GM23338 (cell line): ENCODE measurements at regions not wholly inside any gene's neighbourhood (a gene's known extent, or its start where the extent isn't known, plus 50 kb on each side); places are given as distances from the start of the nearest gene placed in this dataset.

Source experiments
- ATAC-seq: fragments of 200-7000 bp; cut with Tn5 transposase; 3 replicates; pipeline ENCODE4 v1.9.1; 2020
- DNase-seq: peaks from one replicate; pipeline ENCODE4 v3.0.0-alpha.2; 2015; ENCODE audit warnings: low spot score
- H2AFZ ChIP-seq: fragments of 200-600 bp; sonication (generic); 2 replicates; pipeline ENCODE4 v1.8.0; 2016; ENCODE audit warnings: antibody characterized with exemption, mild to moderate bottlenecking, moderate library complexity
- H3F3A ChIP-seq: fragments of 200-600 bp; sonication (generic); replicated peaks from 2 replicates; pipeline ENCODE4 v1.8.0; 2017; ENCODE audit warnings: antibody characterized with exemption, mixed run types, low read depth
- H3K27ac ChIP-seq: fragments of 200-600 bp; sonication (generic); 2 replicates; pipeline ENCODE4 v1.6.1; 2016; ENCODE audit warnings: low read depth
- H3K27me3 ChIP-seq: fragments of 200-600 bp; sonication (generic); 2 replicates; pipeline ENCODE4 v1.8.0; 2016; ENCODE audit warnings: mild to moderate bottlenecking, mixed run types, moderate library complexity; ENCODE audit not compliant: insufficient read depth
- H3K36me3 ChIP-seq: fragments of 200-600 bp; sonication (generic); 2 replicates; pipeline ENCODE4 v1.8.0; 2016; ENCODE audit warnings: mild to moderate bottlenecking; ENCODE audit not compliant: insufficient read depth
- H3K4me1 ChIP-seq: fragments of 200-600 bp; sonication (generic); 2 replicates; pipeline ENCODE4 v1.8.0; 2016; ENCODE audit warnings: mild to moderate bottlenecking, moderate library complexity; ENCODE audit not compliant: insufficient read depth
- H3K4me2 ChIP-seq: fragments of 200-600 bp; sonication (generic); 2 replicates; pipeline ENCODE4 v1.7.1; 2017; ENCODE audit warnings: mixed run types
- H3K4me3 ChIP-seq: fragments of 200-600 bp; sonication (generic); 2 replicates; pipeline ENCODE4 v1.6.1; 2016; ENCODE audit warnings: mixed run types
- H3K79me2 ChIP-seq: fragments of 200-600 bp; sonication (generic); replicated peaks from 2 replicates; pipeline ENCODE4 v1.8.0; 2017; ENCODE audit warnings: mild to moderate bottlenecking; ENCODE audit not compliant: insufficient read depth
- H3K9me2 ChIP-seq: fragments of 200-600 bp; sonication (generic); 2 replicates; pipeline ENCODE4 v1.8.0; 2017; ENCODE audit not compliant: insufficient read depth
- H4K20me1 ChIP-seq: fragments of 200-600 bp; sonication (generic); replicated peaks from 2 replicates; pipeline ENCODE4 v1.8.0; 2017; ENCODE audit warnings: mild to moderate bottlenecking; ENCODE audit not compliant: insufficient read depth
- H3K27ac Mint-ChIP-seq: 2 replicates; pipeline ENCODE4 v1.8.0; 2020; ENCODE audit warnings: inconsistent platforms, mild to moderate bottlenecking, moderate library complexity, mixed read lengths
- H3K27me3 Mint-ChIP-seq: 3 replicates; pipeline ENCODE4 v1.8.0; 2022; ENCODE audit warnings: low read depth, mild to moderate bottlenecking, moderate library complexity, mixed read lengths, inconsistent platforms; ENCODE audit not compliant: insufficient read depth, poor library complexity
- H3K36me3 Mint-ChIP-seq: 3 replicates; pipeline ENCODE4 v1.8.0; 2021; ENCODE audit warnings: low read depth, mild to moderate bottlenecking, inconsistent platforms, moderate library complexity, mixed read lengths
- H3K4me1 Mint-ChIP-seq: 3 replicates; pipeline ENCODE4 v1.8.0; 2020; ENCODE audit warnings: mild to moderate bottlenecking, inconsistent platforms, mixed read lengths
- H3K4me3 Mint-ChIP-seq: 3 replicates; pipeline ENCODE4 v1.8.0; 2021; ENCODE audit warnings: moderate library complexity, mild to moderate bottlenecking, inconsistent platforms, mixed read lengths
- H3K9me3 Mint-ChIP-seq: 3 replicates; pipeline ENCODE4 v1.8.0; 2020; ENCODE audit warnings: moderate library complexity, mild to moderate bottlenecking, inconsistent platforms, mixed read lengths
- CREB1 ChIP-seq: fragments of 250-450 bp; sonication (Bioruptor Pico); IDR thresholded peaks from 2 replicates; pipeline ENCODE4 v1.5.0; 2020; ENCODE audit warnings: low read depth, mild to moderate bottlenecking, moderate library complexity
- EZH2 ChIP-seq: fragments of 200-600 bp; sonication (generic); IDR thresholded peaks from one replicate; pipeline ENCODE4 v1.8.0; 2017; ENCODE audit warnings: antibody characterized with exemption, mild to moderate bottlenecking, low read depth; ENCODE audit not compliant: unreplicated experiment
- EZH2phosphoT487 ChIP-seq: fragments of 200-600 bp; sonication (generic); IDR thresholded peaks from one replicate; pipeline ENCODE4 v1.8.1; 2018; ENCODE audit warnings: antibody characterized with exemption; ENCODE audit not compliant: unreplicated experiment
- JUNB ChIP-seq: IDR thresholded peaks from one replicate; pipeline ENCODE4 v1.6.1; 2016; ENCODE audit warnings: antibody characterized with exemption; ENCODE audit not compliant: unreplicated experiment
- NANOG ChIP-seq: IDR thresholded peaks from 2 replicates; pipeline ENCODE4 v1.6.1; 2016; ENCODE audit warnings: antibody characterized with exemption, borderline replicate concordance
- POLR2AphosphoS5 ChIP-seq: IDR thresholded peaks from 2 replicates; pipeline ENCODE4 v1.6.1; 2016; ENCODE audit warnings: antibody characterized with exemption, low read depth
- REST ChIP-seq: IDR thresholded peaks from one replicate; pipeline ENCODE4 v1.6.1; 2018; ENCODE audit warnings: antibody characterized with exemption; ENCODE audit not compliant: unreplicated experiment
- STAT1 ChIP-seq: IDR thresholded peaks from one replicate; pipeline ENCODE4 v1.6.1; 2016; ENCODE audit warnings: antibody characterized with exemption; ENCODE audit not compliant: unreplicated experiment
- ZNF114 ChIP-seq: fragments of 250-450 bp; sonication (Bioruptor Pico); IDR thresholded peaks from 2 replicates; pipeline ENCODE4 v1.5.0; 2020; ENCODE audit warnings: mild to moderate bottlenecking, moderate library complexity
- ZNF331 ChIP-seq: fragments of 250-450 bp; sonication (Bioruptor Pico); IDR thresholded peaks from 2 replicates; pipeline ENCODE4 v1.5.0; 2020; ENCODE audit warnings: low read depth, mild to moderate bottlenecking, moderate library complexity
- ZNF462 ChIP-seq: fragments of 250-450 bp; sonication (Bioruptor Pico); IDR thresholded peaks from 2 replicates; pipeline ENCODE4 v1.5.0; 2020; ENCODE audit warnings: mild to moderate bottlenecking, moderate library complexity
- TF ChIP-seq, protein P1 (sequence below), 2 experiments: fragments of 200-600 bp in 1 of 2; sonication (generic) in 1 of 2; conservative IDR thresholded peaks; 2 replicates each; pipeline versions ENCODE4 v1.5.1 to v1.6.1; 2016 to 2017; ENCODE audit warnings: antibody characterized with exemption in 2 of 2, low read depth in 2 of 2, mild to moderate bottlenecking in 2 of 2, moderate library complexity in 1 of 2
- TF ChIP-seq, protein P2 (sequence below): IDR thresholded peaks from 2 replicates; pipeline ENCODE4 v1.6.1; 2016; ENCODE audit warnings: antibody characterized with exemption

GRCh38 chr12:24550609-24551008, 398.3 kb downstream of the BCAT1 start:
- H3K36me3 ChIP-seq, result no peaks in the 10 kb centered on the region
- Mint-ChIP-seq H3K27me3 (no peaks in the 10 kb centered on the region), H3K4me1 (peaks cover 15% of the 10 kb centered on the region), H3K9me3 (no peaks in the 10 kb centered on the region), H3K4me3 (no peak overlapping the region), H3K36me3 (no peaks in the 10 kb centered on the region), H3K27ac (peak overlapping the region; percentile 2; the same call in 1 of the 2 replicates)
- TF ChIP-seq ZNF114 (CRISPR knock-in tag) (no peak), STAT1 (no peak), ZNF462 (CRISPR knock-in tag) (no peak), ZNF331 (CRISPR knock-in tag) (no peak), CREB1 (CRISPR knock-in tag) (no peak), NANOG (no peak), EZH2phosphoT487 (no peak), REST (no peak), JUNB (no peak), EZH2 (no peak), POLR2AphosphoS5 (no peak)
- TF ChIP-seq, protein P1, sequence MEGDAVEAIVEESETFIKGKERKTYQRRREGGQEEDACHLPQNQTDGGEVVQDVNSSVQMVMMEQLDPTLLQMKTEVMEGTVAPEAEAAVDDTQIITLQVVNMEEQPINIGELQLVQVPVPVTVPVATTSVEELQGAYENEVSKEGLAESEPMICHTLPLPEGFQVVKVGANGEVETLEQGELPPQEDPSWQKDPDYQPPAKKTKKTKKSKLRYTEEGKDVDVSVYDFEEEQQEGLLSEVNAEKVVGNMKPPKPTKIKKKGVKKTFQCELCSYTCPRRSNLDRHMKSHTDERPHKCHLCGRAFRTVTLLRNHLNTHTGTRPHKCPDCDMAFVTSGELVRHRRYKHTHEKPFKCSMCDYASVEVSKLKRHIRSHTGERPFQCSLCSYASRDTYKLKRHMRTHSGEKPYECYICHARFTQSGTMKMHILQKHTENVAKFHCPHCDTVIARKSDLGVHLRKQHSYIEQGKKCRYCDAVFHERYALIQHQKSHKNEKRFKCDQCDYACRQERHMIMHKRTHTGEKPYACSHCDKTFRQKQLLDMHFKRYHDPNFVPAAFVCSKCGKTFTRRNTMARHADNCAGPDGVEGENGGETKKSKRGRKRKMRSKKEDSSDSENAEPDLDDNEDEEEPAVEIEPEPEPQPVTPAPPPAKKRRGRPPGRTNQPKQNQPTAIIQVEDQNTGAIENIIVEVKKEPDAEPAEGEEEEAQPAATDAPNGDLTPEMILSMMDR (conservative IDR thresholded peaks at IDR 0.05; ENCODE audit: low read depth in 2 of 2), result no peak
- TF ChIP-seq, protein P2, sequence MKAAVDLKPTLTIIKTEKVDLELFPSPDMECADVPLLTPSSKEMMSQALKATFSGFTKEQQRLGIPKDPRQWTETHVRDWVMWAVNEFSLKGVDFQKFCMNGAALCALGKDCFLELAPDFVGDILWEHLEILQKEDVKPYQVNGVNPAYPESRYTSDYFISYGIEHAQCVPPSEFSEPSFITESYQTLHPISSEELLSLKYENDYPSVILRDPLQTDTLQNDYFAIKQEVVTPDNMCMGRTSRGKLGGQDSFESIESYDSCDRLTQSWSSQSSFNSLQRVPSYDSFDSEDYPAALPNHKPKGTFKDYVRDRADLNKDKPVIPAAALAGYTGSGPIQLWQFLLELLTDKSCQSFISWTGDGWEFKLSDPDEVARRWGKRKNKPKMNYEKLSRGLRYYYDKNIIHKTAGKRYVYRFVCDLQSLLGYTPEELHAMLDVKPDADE, result no peak
- 0 out of 2 replicates have a peak, but pooled peaks cover 5% of the 10 kb centered on the region for H3K9me2 ChIP-seq
- H4K20me1 ChIP-seq, result no peaks in the 10 kb centered on the region
- H3K27ac ChIP-seq, result no peak overlapping the region
- no peaks in the 10 kb centered on the region for H3K79me2 ChIP-seq
- H3K27me3 ChIP-seq, result no peaks in the 10 kb centered on the region
- H3K4me2 ChIP-seq, result peak overlapping the region; percentile 33; the same call in 1 of the 2 replicates
- ATAC-seq (no peak), DNase-seq (no peak)
- peaks cover 16% of the 10 kb centered on the region for H3K4me1 ChIP-seq
- no peaks in the 10 kb centered on the region for H3F3A ChIP-seq
- no peak overlapping the region for H3K4me3 ChIP-seq
- no peak overlapping the region for H2AFZ ChIP-seq
